ENCODE measurements at regions not wholly inside any gene's neighbourhood (a gene's known extent, or its start where the extent isn't known, plus 50 kb on each side); places are given as distances from the start of the nearest gene placed in this dataset.
"Not testable (repeated sequence)": the region's sequence is repeated elsewhere in the genome, so short reads cannot be mapped to it uniquely, and the experiment has no call there.

DNA sequence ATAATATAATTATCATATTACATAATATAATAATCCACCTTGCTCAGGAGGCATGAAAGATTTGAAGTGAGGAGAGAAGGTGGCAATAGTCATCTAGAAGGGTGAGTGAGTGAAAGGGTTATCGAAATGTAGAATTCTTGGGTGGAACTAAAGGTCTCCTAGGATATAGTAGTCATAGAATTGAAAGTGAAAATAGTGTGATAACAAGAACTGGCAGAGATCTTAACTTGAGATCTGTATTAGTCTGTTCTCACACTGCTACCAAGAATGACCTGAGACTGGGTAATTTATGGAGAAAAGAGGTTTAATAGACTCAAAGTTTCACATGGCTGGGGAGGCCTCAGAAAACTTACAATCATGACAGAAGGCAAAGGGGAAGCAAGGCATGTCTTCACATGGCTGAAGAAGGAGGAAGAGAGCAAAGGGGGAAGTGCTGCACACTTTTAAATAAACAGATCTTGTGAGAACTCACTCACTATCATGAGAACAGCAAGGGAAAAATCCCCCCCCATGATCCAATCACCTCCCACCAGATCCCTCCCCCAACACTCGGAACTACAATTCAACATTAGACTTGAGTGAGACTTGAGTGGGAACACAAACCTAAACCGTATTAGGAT is 351.5 kb downstream of the NR4A2 start:
- TF ChIP-seq, protein P1, sequence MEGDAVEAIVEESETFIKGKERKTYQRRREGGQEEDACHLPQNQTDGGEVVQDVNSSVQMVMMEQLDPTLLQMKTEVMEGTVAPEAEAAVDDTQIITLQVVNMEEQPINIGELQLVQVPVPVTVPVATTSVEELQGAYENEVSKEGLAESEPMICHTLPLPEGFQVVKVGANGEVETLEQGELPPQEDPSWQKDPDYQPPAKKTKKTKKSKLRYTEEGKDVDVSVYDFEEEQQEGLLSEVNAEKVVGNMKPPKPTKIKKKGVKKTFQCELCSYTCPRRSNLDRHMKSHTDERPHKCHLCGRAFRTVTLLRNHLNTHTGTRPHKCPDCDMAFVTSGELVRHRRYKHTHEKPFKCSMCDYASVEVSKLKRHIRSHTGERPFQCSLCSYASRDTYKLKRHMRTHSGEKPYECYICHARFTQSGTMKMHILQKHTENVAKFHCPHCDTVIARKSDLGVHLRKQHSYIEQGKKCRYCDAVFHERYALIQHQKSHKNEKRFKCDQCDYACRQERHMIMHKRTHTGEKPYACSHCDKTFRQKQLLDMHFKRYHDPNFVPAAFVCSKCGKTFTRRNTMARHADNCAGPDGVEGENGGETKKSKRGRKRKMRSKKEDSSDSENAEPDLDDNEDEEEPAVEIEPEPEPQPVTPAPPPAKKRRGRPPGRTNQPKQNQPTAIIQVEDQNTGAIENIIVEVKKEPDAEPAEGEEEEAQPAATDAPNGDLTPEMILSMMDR (IDR thresholded peaks at IDR 0.05), result no peak
- H3K27ac ChIP-seq, result no peak overlapping the region
- ATAC-seq (no peak), DNase-seq (no peak)
- no peaks in the 10 kb centered on the region for H3K4me1 ChIP-seq
- H3K36me3 ChIP-seq, result no peaks in the 10 kb centered on the region
- no peaks in the 10 kb centered on the region for H3K27me3 ChIP-seq
- H3K9me3 ChIP-seq, result no peaks in the 10 kb centered on the region
- no peak overlapping the region for H3K4me3 ChIP-seq
- intact Hi-C loops (cut with DNase I), result no loop called here

DNA sequence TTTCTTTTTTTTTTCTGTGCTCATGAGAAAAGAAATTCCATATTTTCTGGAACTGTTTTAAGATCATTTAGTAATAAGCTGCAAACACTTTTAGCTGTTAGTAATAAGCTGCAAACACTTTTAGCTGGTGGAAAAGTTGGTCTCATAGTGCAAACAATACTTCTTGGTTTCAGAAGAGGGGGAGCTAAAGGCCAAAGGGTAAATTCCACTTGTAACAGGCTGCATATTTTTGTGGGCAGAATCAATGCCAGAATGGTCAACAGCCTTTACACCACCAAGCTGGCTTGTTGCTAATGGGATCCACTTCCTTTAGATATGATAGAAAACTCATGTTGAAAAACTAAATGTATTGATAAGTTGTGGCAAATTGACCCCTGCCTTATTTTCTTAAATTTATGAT is 356.8 kb downstream of the NR4A2 start:
- DNase-seq (no peak), ATAC-seq (no peak)
- Histone ChIP-seq H3K27me3 (no peaks in the 10 kb centered on the region), H3K9me3 (no peaks in the 10 kb centered on the region), H3K27ac (no peak overlapping the region), H3K36me3 (no peaks in the 10 kb centered on the region), H3K4me3 (no peak overlapping the region), H3K4me1 (no peaks in the 10 kb centered on the region)
- TF ChIP-seq, protein P1 (IDR thresholded peaks at IDR 0.05), result no peak
- intact Hi-C loops (cut with DNase I), result no loop called here

DNA sequence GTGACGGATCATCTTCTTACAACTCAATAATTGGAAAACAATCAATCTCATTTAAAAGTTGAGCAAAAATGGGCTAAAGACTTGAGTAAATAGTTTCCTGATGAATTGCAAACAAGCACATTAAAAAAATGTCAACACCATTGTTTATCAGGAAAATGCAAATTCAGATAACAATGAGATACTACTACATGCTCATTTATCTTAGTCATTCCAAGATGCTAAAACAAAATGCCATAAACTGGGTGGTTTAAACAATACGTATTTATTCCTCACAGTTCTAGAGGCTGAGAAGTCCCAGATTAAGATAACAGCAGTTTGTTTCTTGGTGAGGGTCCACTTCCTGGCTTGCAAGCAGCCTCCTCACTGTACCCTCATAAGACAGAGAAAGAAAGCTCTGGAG is 359.6 kb downstream of the NR4A2 start:
- DNase-seq, result no peak
- Histone ChIP-seq H3K27me3 (no peaks in the 10 kb centered on the region), H3K9me3 (no peaks in the 10 kb centered on the region), H3K36me3 (no peaks in the 10 kb centered on the region), H3K4me1 (no peaks in the 10 kb centered on the region), H3K27ac (no peak overlapping the region), H3K4me3 (no peak overlapping the region)
- ATAC-seq, result no peak
- TF ChIP-seq, protein P1 (IDR thresholded peaks at IDR 0.05), result no peak
- intact Hi-C loops (cut with DNase I), result no loop called here

DNA sequence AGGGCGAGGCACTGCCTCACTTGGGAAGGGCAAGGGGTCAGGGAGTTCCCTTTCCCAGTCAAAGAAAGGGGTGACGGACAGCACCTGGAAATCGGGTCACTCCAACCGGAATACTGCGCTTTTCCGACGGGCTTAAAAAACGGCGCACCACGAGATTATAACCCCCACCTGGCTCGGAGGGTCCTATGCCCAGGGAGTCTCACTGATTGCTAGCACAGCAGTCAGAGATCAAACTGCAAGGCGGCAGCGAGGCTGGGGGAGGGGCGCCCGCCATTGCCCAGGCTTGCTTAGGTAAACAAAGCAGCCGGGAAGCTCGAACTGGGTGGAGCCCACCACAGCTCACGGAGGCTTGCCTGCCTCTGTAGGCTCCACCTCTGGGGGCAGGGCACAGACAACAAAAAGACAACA is 366.5 kb downstream of the NR4A2 start:
- H3K27ac ChIP-seq; ATAC-seq; DNase-seq; H3K9me3 ChIP-seq; H3K36me3 ChIP-seq; H3K4me1 ChIP-seq; intact Hi-C loops (cut with DNase I); H3K4me3 ChIP-seq; H3K27me3 ChIP-seq: not testable (repeated sequence)

DNA sequence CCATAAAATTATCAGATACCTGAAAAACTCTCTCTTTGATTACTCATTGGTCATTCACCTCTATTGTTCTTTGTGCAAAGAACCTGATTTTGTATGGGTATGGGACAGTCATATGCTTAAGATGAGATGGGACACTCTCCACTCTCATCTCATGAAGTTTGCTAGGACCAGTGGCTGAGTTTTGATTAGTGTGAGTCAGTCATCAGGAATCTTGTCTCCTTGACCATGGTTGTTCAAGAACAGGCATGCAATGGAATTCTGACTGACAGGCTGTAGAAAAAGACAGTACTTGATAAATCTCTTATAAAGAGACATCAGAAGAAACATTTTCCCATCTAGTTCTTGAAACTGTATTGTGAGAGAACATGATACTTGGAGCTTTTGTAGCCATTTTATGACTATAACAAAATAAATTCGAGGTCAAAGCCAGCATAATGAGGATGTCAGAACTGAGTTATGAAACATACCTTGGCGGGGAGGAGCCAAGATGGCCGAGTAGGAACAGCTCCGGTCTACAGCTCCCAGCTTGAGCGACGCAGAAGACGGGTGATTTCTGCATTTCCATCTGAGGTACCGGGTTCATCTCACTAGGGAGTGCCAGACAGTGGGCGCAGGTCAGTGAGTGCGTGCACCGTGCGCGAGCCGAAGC is 367.0 kb downstream of the NR4A2 start:
- ATAC-seq (no peak), DNase-seq (no peak)
- H3K36me3 ChIP-seq, result no peaks in the 10 kb centered on the region
- no peaks in the 10 kb centered on the region for H3K9me3 ChIP-seq
- no peaks in the 10 kb centered on the region for H3K27me3 ChIP-seq
- H3K27ac ChIP-seq, result no peak overlapping the region
- no peaks in the 10 kb centered on the region for H3K4me1 ChIP-seq
- H3K4me3 ChIP-seq, result no peak overlapping the region
- TF ChIP-seq, protein P1 (IDR thresholded peaks at IDR 0.05), result no peak
- intact Hi-C loops (cut with DNase I), result no loop called here

DNA sequence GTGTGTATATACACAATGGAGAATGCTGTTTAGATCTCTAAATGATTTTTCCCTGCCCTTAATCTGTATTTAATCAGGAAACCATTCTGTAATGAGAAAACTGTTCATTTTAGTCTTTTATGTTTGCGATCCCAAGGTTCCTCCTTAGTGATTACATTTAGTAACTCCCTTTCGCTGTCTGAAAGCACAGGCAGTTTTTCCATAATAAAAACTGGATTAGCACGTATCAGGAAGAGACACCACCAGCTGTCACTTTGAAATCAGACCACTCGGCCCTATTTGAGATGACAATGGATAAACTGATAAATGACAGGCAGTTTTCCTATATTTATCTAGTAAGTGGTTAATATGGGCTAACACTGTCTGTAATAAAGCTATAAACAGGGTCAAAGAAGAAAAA is 370.9 kb downstream of the NR4A2 start:
- no peak for DNase-seq
- Histone ChIP-seq H3K36me3 (no peaks in the 10 kb centered on the region), H3K4me1 (no peaks in the 10 kb centered on the region), H3K27me3 (no peaks in the 10 kb centered on the region), H3K9me3 (no peaks in the 10 kb centered on the region), H3K4me3 (no peak overlapping the region), H3K27ac (no peak overlapping the region)
- TF ChIP-seq, protein P1 (IDR thresholded peaks at IDR 0.05), result no peak
- intact Hi-C loops (cut with DNase I), result no loop called here
- no peak for ATAC-seq

Data from upper lobe of right lung (tissue), 1 donor.